Mucosa of rectum (tissue), 2 donors: ENCODE measurements at regions not wholly inside any gene's neighbourhood (a gene's known extent, or its start where the extent isn't known, plus 50 kb on each side); places are given as distances from the start of the nearest gene placed in this dataset.

Experiments used
- H3K27ac ChIP-seq, 2 donors: one replicate each; pipeline ENCODE4 v1.7.0; 2013; ENCODE audit warnings: inconsistent platforms in 2 of 2, low read depth in 2 of 2, low read length in 2 of 2
- H3K27me3 ChIP-seq, 2 donors: one replicate each; pipeline ENCODE4 v1.7.0; 2013; ENCODE audit warnings: low read length in 2 of 2; ENCODE audit not compliant: control insufficient read depth in 2 of 2, insufficient read depth in 2 of 2
- H3K36me3 ChIP-seq, 2 donors: one replicate each; pipeline ENCODE4 v1.7.0; 2013; ENCODE audit warnings: low read length in 2 of 2; ENCODE audit not compliant: control insufficient read depth in 2 of 2, insufficient read depth in 2 of 2
- H3K4me1 ChIP-seq, 2 donors: one replicate each; pipeline ENCODE4 v1.7.0; 2013; ENCODE audit warnings: low read length in 2 of 2, mild to moderate bottlenecking in 1 of 2; ENCODE audit not compliant: control insufficient read depth in 2 of 2, insufficient read depth in 2 of 2
- H3K4me3 ChIP-seq, 2 donors: one replicate each; pipeline ENCODE4 v1.7.0; 2013; ENCODE audit warnings: low read length in 2 of 2
- H3K9ac ChIP-seq, 2 donors: one replicate each; pipeline ENCODE4 v1.7.0; 2013; ENCODE audit warnings: low read length in 2 of 2, low read depth in 1 of 2, mild to moderate bottlenecking in 1 of 2
- H3K9me3 ChIP-seq, 2 donors: one replicate each; pipeline ENCODE4 v1.7.0; 2013; ENCODE audit warnings: low read length in 2 of 2; ENCODE audit not compliant: control insufficient read depth in 2 of 2
- donor health status: healthy.
- donor health status: Normal muscosa, but diverticular disease.

- no peaks in the 10 kb centered on the region for H3K27me3 ChIP-seq
- H3K27ac ChIP-seq: no peak overlapping the region
- no peak overlapping the region for H3K4me3 ChIP-seq
- H3K9ac ChIP-seq: no peak overlapping the region
- H3K9me3 ChIP-seq: no peaks in the 10 kb centered on the region
- H3K36me3 ChIP-seq: no peaks in the 10 kb centered on the region
- H3K4me1 ChIP-seq: no peaks in the 10 kb centered on the region
Observed at GRCh38 chr19:28018499-28018898, 1194.5 kb downstream of the UQCRFS1 start.

DNA sequence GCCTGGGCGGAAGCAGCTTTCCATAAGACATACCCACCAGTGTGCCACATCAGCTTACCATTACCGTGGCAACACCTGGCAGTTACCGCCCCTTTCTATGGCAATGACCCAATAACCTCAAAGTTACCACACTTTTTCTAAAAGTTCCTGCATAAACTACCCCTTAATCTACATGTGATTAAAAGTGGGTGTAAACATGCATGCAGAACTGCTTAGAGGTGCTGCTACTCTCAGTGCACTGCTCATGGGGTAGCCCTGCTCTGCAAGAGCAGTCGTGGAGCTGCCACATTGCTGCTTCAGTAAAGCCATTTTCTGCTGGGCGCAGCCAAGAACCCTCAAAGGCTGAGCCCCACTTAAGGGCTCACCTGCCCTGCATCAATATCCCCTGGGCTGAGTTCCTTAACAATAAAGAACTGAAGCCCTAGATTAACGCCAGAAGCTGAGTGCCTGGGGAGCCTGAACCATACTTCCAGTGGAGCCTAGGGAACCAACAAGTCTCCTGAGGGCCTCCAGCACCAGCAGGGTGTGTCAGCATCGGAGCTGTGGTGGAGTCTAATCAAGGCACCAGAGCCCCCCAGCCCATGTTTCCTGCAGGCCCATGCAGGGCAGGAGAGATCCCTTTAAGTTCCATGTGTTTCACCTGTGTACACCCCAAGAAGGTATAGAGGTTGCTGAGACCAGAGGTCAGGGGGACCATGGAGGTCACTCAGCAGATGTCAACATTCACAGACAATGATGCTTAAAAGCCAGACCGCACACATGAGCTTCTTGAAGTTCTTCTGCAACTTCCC, 1198.1 kb downstream of the UQCRFS1 start:
- Histone ChIP-seq H3K27me3 (no peaks in the 10 kb centered on the region), H3K4me3 (no peak overlapping the region), H3K9me3 (no peaks in the 10 kb centered on the region), H3K27ac (no peak overlapping the region), H3K36me3 (no peaks in the 10 kb centered on the region), H3K9ac (no peak overlapping the region), H3K4me1 (no peaks in the 10 kb centered on the region)

GRCh38 chr19:28012361-28012760, 1200.6 kb downstream of the UQCRFS1 start:
- Histone ChIP-seq H3K4me3 (no peak overlapping the region), H3K9ac (no peak overlapping the region), H3K27me3 (no peaks in the 10 kb centered on the region), H3K4me1 (no peaks in the 10 kb centered on the region), H3K9me3 (no peaks in the 10 kb centered on the region), H3K27ac (no peak overlapping the region), H3K36me3 (no peaks in the 10 kb centered on the region)

- Histone ChIP-seq H3K27me3 (no peaks in the 10 kb centered on the region), H3K36me3 (no peaks in the 10 kb centered on the region), H3K9me3 (no peaks in the 10 kb centered on the region), H3K9ac (no peak overlapping the region), H3K4me1 (no peaks in the 10 kb centered on the region), H3K4me3 (no peak overlapping the region), H3K27ac (no peak overlapping the region)
Observed at GRCh38 chr19:28010656-28011055, 1202.3 kb downstream of the UQCRFS1 start.

- Histone ChIP-seq H3K9me3 (no peaks in the 10 kb centered on the region), H3K4me1 (no peaks in the 10 kb centered on the region), H3K9ac (no peak overlapping the region), H3K27me3 (no peaks in the 10 kb centered on the region), H3K4me3 (no peak overlapping the region), H3K36me3 (no peaks in the 10 kb centered on the region), H3K27ac (no peak overlapping the region)
Observed at GRCh38 chr19:28009696-28010095, 1203.3 kb downstream of the UQCRFS1 start.

DNA sequence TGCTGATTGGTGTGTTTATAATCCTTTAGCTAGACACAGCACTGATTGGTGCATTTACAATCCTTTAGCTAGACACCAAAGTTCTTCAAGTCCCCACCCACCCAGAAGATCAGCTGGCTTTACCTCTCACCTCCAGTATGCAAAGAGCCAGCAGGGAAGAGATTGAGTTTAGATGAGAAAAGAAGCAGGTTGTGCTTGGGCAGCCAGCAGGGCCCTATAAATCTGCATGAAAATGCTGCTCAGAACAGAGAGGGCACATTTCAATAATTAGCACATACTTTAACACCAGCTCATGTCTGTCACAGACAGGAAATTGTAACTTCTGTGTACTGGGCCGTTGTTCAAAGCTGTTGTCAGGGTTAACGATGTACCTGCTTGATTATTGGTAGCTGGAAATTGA, 1204.3 kb downstream of the UQCRFS1 start:
- no peaks in the 10 kb centered on the region for H3K4me1 ChIP-seq
- H3K9ac ChIP-seq: no peak overlapping the region
- H3K27me3 ChIP-seq: no peaks in the 10 kb centered on the region
- H3K27ac ChIP-seq: no peak overlapping the region
- H3K36me3 ChIP-seq: no peaks in the 10 kb centered on the region
- H3K9me3 ChIP-seq: no peaks in the 10 kb centered on the region
- no peak overlapping the region for H3K4me3 ChIP-seq

- H3K9me3 ChIP-seq: no peaks in the 10 kb centered on the region
- H3K4me3 ChIP-seq: no peak overlapping the region
- H3K36me3 ChIP-seq: no peaks in the 10 kb centered on the region
- H3K9ac ChIP-seq: no peak overlapping the region
- no peaks in the 10 kb centered on the region for H3K4me1 ChIP-seq
- H3K27me3 ChIP-seq: no peaks in the 10 kb centered on the region
- H3K27ac ChIP-seq: no peak overlapping the region
Observed at GRCh38 chr19:28003543-28003942, 1209.4 kb downstream of the UQCRFS1 start.

GRCh38 chr19:27997069-27997468, 1215.9 kb downstream of the UQCRFS1 start:
- no peaks in the 10 kb centered on the region for H3K4me1 ChIP-seq
- H3K27me3 ChIP-seq: no peaks in the 10 kb centered on the region
- H3K9ac ChIP-seq: no peak overlapping the region
- no peak overlapping the region for H3K27ac ChIP-seq
- H3K9me3 ChIP-seq: no peaks in the 10 kb centered on the region
- no peak overlapping the region for H3K4me3 ChIP-seq
- no peaks in the 10 kb centered on the region for H3K36me3 ChIP-seq

- no peaks in the 10 kb centered on the region for H3K36me3 ChIP-seq
- H3K4me3 ChIP-seq: no peak overlapping the region
- no peaks in the 10 kb centered on the region for H3K27me3 ChIP-seq
- H3K9ac ChIP-seq: no peak overlapping the region
- no peaks in the 10 kb centered on the region for H3K4me1 ChIP-seq
- H3K9me3 ChIP-seq: no peaks in the 10 kb centered on the region
- H3K27ac ChIP-seq: no peak overlapping the region
Observed at GRCh38 chr19:27993619-27994570, 1219.1 kb downstream of the UQCRFS1 start.

DNA sequence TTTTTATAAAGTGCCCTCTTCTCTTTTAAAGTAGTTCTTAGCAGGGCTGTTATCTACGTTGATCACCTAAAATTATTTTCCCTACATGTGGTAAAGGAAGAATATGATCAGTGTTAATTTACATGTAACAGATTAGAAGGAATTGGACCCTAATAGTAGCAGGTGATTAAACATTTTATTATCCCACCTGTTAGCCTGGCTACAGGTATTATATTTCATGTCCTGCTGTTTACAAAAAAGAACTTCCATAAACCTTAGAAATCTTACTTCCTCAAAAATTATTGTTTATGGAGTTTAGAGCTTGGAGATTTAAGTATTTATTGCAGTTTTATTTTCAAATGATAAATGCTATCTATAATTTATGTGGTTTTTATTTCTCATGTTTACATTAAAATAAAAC, 1226.7 kb downstream of the UQCRFS1 start:
- Histone ChIP-seq H3K4me1 (no peaks in the 10 kb centered on the region), H3K9ac (no peak overlapping the region), H3K27me3 (no peaks in the 10 kb centered on the region), H3K36me3 (no peaks in the 10 kb centered on the region), H3K4me3 (no peak overlapping the region), H3K27ac (no peak overlapping the region), H3K9me3 (no peaks in the 10 kb centered on the region)
